ENCODE measurements at regions not wholly inside any gene's neighbourhood (a gene's known extent, or its start where the extent isn't known, plus 50 kb on each side); places are given as distances from the start of the nearest gene placed in this dataset.

- H3K4me3 ChIP-seq (ENCODE audit: low read length): no peak overlapping the region
- no peak for TF ChIP-seq CTCF (IDR thresholded peaks at IDR 0.05; ENCODE audit: insufficient read depth, low read depth, low read length, missing control alignments)
- DNase-seq (ENCODE audit: low read depth): no peak
Measured at GRCh38 chrX:22788221-22788620, 211.5 kb upstream of the DDX53 start.

- H3K4me3 ChIP-seq (ENCODE audit: low read length): no peak overlapping the region
- peak; percentile 75 for DNase-seq (ENCODE audit: low read depth)
- TF ChIP-seq CTCF (IDR thresholded peaks at IDR 0.05; ENCODE audit: insufficient read depth, low read depth, low read length, missing control alignments): no peak
Measured at GRCh38 chrX:22795671-22796070, 204.1 kb upstream of the DDX53 start.

GRCh38 chrX:22800360-22800759 is 199.4 kb upstream of the DDX53 start:
- no peak for TF ChIP-seq CTCF (IDR thresholded peaks at IDR 0.05; ENCODE audit: insufficient read depth, low read depth, low read length, missing control alignments)
- peak; percentile 82 for DNase-seq (ENCODE audit: low read depth)
- H3K4me3 ChIP-seq (ENCODE audit: low read length): no peak overlapping the region

- TF ChIP-seq CTCF (IDR thresholded peaks at IDR 0.05; ENCODE audit: insufficient read depth, low read depth, low read length, missing control alignments): no peak
- DNase-seq (ENCODE audit: low read depth): no peak
- no peak overlapping the region for H3K4me3 ChIP-seq (ENCODE audit: low read length)
Measured at GRCh38 chrX:22800806-22801205, 199.0 kb upstream of the DDX53 start.

GRCh38 chrX:22803353-22803752 is 196.4 kb upstream of the DDX53 start:
- no peak for TF ChIP-seq CTCF (IDR thresholded peaks at IDR 0.05; ENCODE audit: insufficient read depth, low read depth, low read length, missing control alignments)
- H3K4me3 ChIP-seq (ENCODE audit: low read length): no peak overlapping the region
- DNase-seq (ENCODE audit: low read depth): no peak

- no peak for DNase-seq (ENCODE audit: low read depth)
- H3K4me3 ChIP-seq (ENCODE audit: low read length): no peak overlapping the region
- TF ChIP-seq CTCF (IDR thresholded peaks at IDR 0.05; ENCODE audit: insufficient read depth, low read depth, low read length, missing control alignments): no peak
Measured at GRCh38 chrX:22810876-22811275, 188.9 kb upstream of the DDX53 start.

GRCh38 chrX:22818061-22818460 is 181.7 kb upstream of the DDX53 start:
- TF ChIP-seq CTCF (IDR thresholded peaks at IDR 0.05; ENCODE audit: insufficient read depth, low read depth, low read length, missing control alignments): no peak
- no peak overlapping the region for H3K4me3 ChIP-seq (ENCODE audit: low read length)
- no peak for DNase-seq (ENCODE audit: low read depth)

All from epithelial cell of esophagus (primary cell).